ENCODE measurements at regions not wholly inside any gene's neighbourhood (a gene's known extent, or its start where the extent isn't known, plus 50 kb on each side); places are given as distances from the start of the nearest gene placed in this dataset.

GRCh38 chr1:232422098-232422497 lies 207.8 kb downstream of the SIPA1L2 start:
- TF ChIP-seq CTCF (IDR thresholded peaks at IDR 0.05; ENCODE audit: insufficient read depth in 1 of 2, low read depth in 1 of 2, low read length in 1 of 2, severe bottlenecking in 1 of 2, unreplicated experiment in 1 of 2): no peak
- H3K4me3 Mint-ChIP-seq (ENCODE audit: unreplicated experiment): no peak overlapping the region
- no peak for DNase-seq
- ChIA-PET CTCF (no interaction called here), POLR2A (no interaction called here)
- no peaks in the 10 kb centered on the region for H3K27me3 Mint-ChIP-seq (ENCODE audit: insufficient read depth, unreplicated experiment)
- H3K36me3 Mint-ChIP-seq (ENCODE audit: insufficient read depth, unreplicated experiment): peaks cover 20% of the 10 kb centered on the region
- H3K4me1 Mint-ChIP-seq (ENCODE audit: low read depth, unreplicated experiment): no peaks in the 10 kb centered on the region
- Histone ChIP-seq H3K9me3 (no peaks in the 10 kb centered on the region), H3K4me1 (no peaks in the 10 kb centered on the region), H3K4me3 (ENCODE audit: low read depth, low read length) (no peak overlapping the region), H3K27me3 (replicated peaks; ENCODE audit: control insufficient read depth, insufficient read depth, low read length) (no peaks in the 10 kb centered on the region), H3K36me3 (ENCODE audit: control insufficient read depth, insufficient read depth, low read length) (no peaks in the 10 kb centered on the region)
- intact Hi-C loops (cut with micrococcal nuclease; ENCODE audit: unreplicated experiment): no loop called here
- BruUV-seq (replicated peaks): no TSS peak
- H3K9me3 Mint-ChIP-seq (ENCODE audit: unreplicated experiment): no peaks in the 10 kb centered on the region
- H3K27ac Mint-ChIP-seq (ENCODE audit: unreplicated experiment): no peak overlapping the region

GRCh38 chr1:232421143-232421796 lies 208.7 kb downstream of the SIPA1L2 start:
- H3K27me3 Mint-ChIP-seq (ENCODE audit: insufficient read depth, unreplicated experiment): no peaks in the 10 kb centered on the region
- no peaks in the 10 kb centered on the region for H3K36me3 ChIP-seq (ENCODE audit: control insufficient read depth, insufficient read depth, low read length)
- BruUV-seq (replicated peaks): no TSS peak
- H3K4me3 ChIP-seq (ENCODE audit: low read depth, low read length): no peak overlapping the region
- ChIA-PET CTCF (no interaction called here), POLR2A (no interaction called here)
- no peak for DNase-seq
- no peaks in the 10 kb centered on the region for H3K9me3 Mint-ChIP-seq (ENCODE audit: unreplicated experiment)
- no peaks in the 10 kb centered on the region for H3K9me3 ChIP-seq
- peaks cover 20% of the 10 kb centered on the region for H3K36me3 Mint-ChIP-seq (ENCODE audit: insufficient read depth, unreplicated experiment)
- no peak overlapping the region for H3K4me3 Mint-ChIP-seq (ENCODE audit: unreplicated experiment)
- H3K27ac Mint-ChIP-seq (ENCODE audit: unreplicated experiment): no peak overlapping the region
- no peak for TF ChIP-seq CTCF (IDR thresholded peaks at IDR 0.05; ENCODE audit: insufficient read depth in 1 of 2, low read depth in 1 of 2, low read length in 1 of 2, severe bottlenecking in 1 of 2, unreplicated experiment in 1 of 2)
- H3K4me1 ChIP-seq: no peaks in the 10 kb centered on the region
- no peaks in the 10 kb centered on the region for H3K4me1 Mint-ChIP-seq (ENCODE audit: low read depth, unreplicated experiment)
- no peaks in the 10 kb centered on the region for H3K27me3 ChIP-seq (replicated peaks; ENCODE audit: control insufficient read depth, insufficient read depth, low read length)
- intact Hi-C loops (cut with micrococcal nuclease; ENCODE audit: unreplicated experiment): no loop called here

- Mint-ChIP-seq H3K4me1 (ENCODE audit: low read depth, unreplicated experiment) (peaks cover 8% of the 10 kb centered on the region), H3K4me3 (ENCODE audit: unreplicated experiment) (no peak overlapping the region), H3K27ac (ENCODE audit: unreplicated experiment) (no peak overlapping the region), H3K27me3 (ENCODE audit: insufficient read depth, unreplicated experiment) (no peaks in the 10 kb centered on the region), H3K36me3 (ENCODE audit: insufficient read depth, unreplicated experiment) (peaks cover 10% of the 10 kb centered on the region), H3K9me3 (ENCODE audit: unreplicated experiment) (no peaks in the 10 kb centered on the region)
- Histone ChIP-seq H3K36me3 (ENCODE audit: control insufficient read depth, insufficient read depth, low read length) (no peaks in the 10 kb centered on the region), H3K4me1 (peaks cover 7% of the 10 kb centered on the region; the same call in 1 of the 2 replicates), H3K27me3 (replicated peaks; ENCODE audit: control insufficient read depth, insufficient read depth, low read length) (no peaks in the 10 kb centered on the region), H3K4me3 (ENCODE audit: low read depth, low read length) (no peak overlapping the region), H3K9me3 (no peaks in the 10 kb centered on the region)
- CTCF ChIA-PET: no interaction called here
- POLR2A ChIA-PET: no interaction called here
- no peak for TF ChIP-seq CTCF (IDR thresholded peaks at IDR 0.05; ENCODE audit: insufficient read depth in 1 of 2, low read depth in 1 of 2, low read length in 1 of 2, severe bottlenecking in 1 of 2, unreplicated experiment in 1 of 2)
- no TSS peak for BruUV-seq (replicated peaks)
- intact Hi-C loops (cut with micrococcal nuclease; ENCODE audit: unreplicated experiment): no loop called here
- DNase-seq: no peak
These were observed 212.2 kb downstream of the SIPA1L2 start for GRCh38 chr1:232417636-232418248.
